HG02938 (cell line): ENCODE measurements at regions not wholly inside any gene's neighbourhood (a gene's known extent, or its start where the extent isn't known, plus 50 kb on each side); places are given as distances from the start of the nearest gene placed in this dataset.

Experiments used
- ATAC-seq: cut with Tn5 transposase; IDR thresholded peaks from one replicate; pipeline ENCODE4 v1.9.1; 2021; ENCODE audit warnings: mild to moderate bottlenecking, moderate library complexity; ENCODE audit not compliant: unreplicated experiment

DNA sequence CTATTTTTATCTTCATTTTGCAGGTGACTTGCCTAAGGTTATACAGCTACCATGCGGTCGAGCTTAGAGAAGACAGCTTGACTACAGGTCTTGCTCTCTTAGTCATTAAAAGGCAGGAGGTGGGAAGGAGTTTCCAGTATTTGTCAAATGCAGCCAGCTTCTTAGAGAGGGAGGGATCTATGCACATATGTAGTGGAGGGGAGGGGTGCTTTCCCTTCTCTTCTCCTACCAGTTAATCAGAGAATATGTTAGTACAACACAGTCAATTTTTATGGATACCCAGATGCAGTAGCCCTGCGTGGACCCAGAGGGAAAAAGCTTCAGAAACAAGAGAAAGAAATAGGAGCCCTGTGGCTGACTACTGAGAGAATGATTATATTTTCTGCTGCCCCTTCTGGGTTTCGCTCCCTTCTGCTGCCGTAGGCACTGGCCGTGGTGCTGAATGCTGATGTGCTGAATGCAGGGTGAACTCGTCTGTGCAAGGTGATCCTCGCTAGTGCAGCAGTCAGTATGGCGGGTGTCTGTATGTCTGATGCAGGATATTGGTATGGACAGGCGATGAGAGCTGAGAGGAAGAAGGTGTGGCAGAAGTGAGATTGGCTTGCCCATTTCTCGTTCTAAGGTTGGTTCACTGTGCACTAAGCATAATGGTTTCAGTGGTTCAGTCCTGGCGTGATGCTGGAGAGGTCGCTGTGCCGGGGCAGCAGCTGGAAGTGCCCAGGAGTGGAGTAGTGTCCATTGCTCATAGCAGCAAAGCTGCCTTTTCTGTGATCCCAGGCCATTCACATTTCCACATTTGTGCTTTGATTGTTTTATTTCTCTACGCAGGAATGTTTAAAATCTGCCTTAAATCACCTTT is 189.2 kb upstream of the PODXL start:
- ATAC-seq, result no peak

GRCh38 chr7:131741446-131741845 is 185.0 kb upstream of the PODXL start:
- ATAC-seq, result no peak

- no peak for ATAC-seq
Observed at GRCh38 chr7:131737746-131738465, 181.5 kb upstream of the PODXL start.

DNA sequence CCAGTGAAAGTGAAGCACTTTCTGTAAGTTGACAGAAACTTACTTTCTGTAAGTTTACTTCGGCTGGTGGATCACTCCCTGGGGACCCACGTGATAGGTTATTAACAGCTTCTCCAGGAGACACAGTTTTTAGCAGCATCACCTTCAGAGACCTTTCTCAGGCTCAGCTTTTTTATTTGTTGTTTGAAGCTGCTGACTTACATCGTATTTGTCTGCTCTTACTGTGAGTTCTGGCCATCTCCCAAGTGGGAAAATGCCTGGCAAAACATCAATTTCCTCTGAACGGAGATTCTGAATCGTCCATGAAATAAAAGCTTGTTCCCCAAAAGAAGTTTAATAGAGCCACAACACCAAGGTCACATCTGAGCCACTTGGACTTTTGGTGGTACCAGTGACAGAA is 178.7 kb upstream of the PODXL start:
- no peak for ATAC-seq

DNA sequence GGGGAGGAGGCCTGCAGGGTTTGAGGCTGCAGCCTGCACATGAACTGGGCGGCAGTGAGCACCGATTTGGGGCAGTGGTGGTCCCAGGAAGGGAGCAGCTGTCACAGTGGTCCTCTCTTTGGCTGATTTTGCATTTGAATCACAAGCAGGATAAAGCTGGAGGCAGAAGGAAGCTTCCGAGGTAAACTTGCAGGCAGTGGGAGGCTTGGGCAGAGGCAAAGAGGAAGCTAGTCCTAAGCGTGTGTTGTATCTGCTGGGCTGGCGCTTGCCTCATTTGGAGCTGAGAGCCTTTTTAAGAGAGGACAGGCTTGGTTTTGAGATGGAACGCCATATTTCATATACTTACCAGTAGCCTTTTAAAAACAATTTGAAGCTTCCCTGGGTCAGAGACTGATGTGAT is 177.2 kb upstream of the PODXL start:
- ATAC-seq, result no peak

- no peak for ATAC-seq
Observed at GRCh38 chr7:131727189-131727588, 170.8 kb upstream of the PODXL start.

DNA sequence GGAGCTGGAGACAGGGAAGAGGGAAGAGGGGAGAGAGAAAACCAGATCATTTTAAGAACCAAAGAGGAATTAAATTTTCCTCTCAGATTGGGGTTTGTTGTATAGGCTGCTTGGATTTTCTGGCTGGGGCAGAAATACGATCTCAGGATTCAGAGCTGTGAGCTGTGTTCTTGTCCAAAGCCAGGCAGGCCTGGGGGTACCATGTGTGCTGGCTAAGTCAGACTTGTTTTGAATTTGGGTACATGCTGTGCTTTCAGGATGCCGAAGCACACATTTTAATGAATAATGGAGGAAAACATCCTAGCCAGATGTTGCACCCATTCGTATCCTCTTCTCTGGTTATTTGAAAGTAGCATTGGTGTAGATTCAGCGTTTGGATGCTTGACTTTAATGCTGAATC is 170.3 kb upstream of the PODXL start:
- no peak for ATAC-seq

DNA sequence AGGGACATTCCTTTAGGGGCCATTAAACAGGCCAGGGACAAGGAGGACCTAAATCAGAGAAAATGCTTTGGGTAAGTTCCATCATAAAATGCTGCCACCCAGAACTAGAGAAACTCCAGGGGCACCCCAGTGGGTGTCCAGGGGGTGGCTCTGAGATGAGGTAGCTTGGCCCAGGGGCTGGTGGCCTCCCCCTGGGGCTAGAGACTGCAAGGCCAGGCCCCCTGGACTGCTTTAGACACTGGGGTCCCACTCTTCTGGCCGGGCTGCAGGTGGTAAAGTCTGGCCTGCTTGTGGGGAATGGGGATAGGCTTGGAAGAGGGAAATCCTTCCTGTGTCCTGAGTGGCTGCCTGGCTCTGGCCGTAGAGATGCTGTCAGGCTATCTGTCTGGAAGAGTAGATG is 169.6 kb upstream of the PODXL start:
- no peak for ATAC-seq

- no peak for ATAC-seq
Observed at GRCh38 chr7:131724776-131725345, 168.4 kb upstream of the PODXL start.

GRCh38 chr7:131723926-131724325 is 167.5 kb upstream of the PODXL start:
- ATAC-seq, result no peak

DNA sequence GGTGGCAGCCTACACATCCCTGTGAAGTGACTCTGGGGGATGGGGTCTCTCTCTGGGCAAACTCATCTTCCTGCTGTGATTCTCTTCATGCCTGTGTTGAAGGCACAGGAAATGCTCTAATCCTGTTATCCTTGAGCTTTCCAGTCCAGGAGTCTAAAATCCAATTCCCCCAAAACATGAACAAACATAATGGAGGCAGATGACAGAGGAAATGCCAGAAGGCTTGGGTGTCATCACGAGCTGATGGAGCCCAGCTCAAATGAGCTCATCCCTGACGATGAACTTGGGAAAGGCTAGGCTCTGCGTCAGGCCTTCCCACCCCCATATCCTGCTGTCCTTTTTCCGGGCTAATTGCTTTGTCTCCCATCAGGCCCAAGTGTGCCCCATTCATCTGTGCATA is 165.9 kb upstream of the PODXL start:
- no peak for ATAC-seq

DNA sequence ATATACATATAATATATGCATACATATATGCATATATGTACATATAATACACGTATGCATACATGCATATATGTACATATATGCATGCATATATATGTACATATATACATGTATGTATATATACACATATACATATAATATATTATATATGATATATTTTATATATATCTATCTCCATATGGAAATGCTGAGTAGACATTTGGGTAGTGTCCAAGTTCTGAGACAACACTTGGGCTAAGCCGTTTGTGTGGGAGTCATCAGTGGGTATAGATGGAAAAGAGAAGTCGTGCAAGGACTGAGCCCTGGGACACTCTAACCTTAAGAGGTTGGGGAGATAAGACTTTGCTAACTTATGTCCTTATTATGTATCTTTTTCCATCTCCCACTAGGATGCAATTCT is 165.2 kb upstream of the PODXL start:
- ATAC-seq, result no peak

DNA sequence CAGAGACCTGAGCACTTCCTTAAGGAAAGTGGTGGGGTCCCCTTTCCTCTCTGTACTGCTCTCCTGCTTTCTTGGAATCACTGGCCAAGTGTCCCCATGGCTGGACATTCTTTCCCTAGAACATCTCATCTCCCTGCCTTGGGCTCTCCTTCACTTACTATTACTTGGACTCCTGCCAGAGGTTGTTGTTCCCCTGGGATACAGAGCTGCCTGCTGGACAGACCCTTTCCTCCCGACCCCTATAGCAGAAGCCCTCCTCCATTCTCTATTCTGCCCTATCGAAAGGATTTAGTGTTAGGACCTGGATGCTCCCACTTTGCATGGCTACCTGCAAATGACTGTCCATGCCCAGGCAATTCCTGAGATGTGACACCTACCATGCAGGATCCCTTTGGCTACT is 164.3 kb upstream of the PODXL start:
- no peak for ATAC-seq

DNA sequence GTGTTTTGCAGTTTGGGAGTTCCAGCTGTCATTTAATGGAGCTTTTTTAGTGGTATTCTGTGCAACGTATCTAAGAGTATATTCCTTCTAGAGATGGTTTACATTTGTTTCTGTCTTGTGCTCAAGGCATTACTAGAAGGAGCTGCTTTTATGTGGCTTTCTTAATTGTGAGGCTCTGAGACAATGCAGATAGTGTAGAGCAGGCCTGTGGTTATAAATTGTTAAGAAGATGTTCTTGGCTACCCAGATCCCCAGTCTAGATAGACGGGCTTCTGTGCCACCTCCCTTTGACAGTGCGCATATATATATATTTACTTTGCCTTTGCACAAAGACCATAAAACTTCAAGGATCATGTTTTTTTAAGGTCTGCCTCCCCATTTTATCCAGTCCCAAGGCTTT is 160.8 kb upstream of the PODXL start:
- no peak for ATAC-seq

GRCh38 chr7:131699323-131699722 is 142.9 kb upstream of the PODXL start:
- ATAC-seq, result no peak

- no peak for ATAC-seq
Observed at GRCh38 chr7:131692131-131692960, 135.9 kb upstream of the PODXL start.

GRCh38 chr7:131691454-131692130 is 135.2 kb upstream of the PODXL start:
- no peak for ATAC-seq

DNA sequence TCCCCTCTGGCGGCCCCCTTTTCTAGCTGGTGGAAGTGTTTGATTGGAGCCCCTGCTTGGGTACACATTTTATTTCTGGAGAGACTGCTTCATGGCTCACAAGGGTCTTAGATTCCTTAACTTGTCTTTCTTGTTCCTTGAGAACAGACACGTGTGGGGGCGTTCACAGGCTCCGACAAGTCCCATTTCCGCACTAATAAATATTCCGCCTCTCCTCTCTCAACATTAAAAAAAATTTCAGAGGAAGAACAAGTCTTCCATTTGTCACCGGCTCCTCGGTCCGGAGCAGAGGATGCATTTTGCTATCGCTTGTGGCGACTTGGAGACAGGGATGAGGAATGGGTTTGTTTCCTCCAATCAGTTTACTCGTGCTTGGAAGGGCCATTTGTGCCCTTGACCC is 134.0 kb upstream of the PODXL start:
- ATAC-seq, result no peak

DNA sequence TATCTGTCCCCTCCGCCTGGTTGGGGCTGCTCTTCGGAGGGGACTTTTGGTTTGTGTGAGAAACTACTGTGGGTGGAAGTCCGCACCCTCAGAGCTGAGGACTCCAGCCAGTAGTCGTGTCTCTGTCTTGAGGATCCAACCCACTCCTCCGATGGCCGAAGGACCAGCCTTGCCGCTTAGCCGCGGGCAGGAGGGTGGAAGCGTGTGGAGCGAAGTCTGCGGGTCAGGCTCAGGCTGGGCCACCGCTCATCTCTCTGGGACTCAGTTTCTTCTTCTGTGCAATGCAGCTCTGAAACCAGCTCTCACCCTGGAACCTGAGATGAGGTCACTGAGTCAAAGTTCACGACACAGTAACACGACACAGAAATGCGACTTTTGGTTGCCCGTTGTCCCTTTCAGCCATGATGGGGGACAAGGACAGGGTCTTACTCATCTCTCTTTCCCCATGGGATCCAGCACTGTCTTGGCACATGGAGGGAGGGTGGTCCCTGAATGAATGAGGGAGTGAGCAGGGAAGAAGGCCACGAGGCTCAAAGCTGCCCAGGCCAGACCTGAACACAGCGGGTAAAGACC is 133.3 kb upstream of the PODXL start:
- no peak for ATAC-seq
